K562 (cell line): ENCODE measurements at regions not wholly inside any gene's neighbourhood (a gene's known extent, or its start where the extent isn't known, plus 50 kb on each side); places are given as distances from the start of the nearest gene placed in this dataset.

Experiments
- ARNT ChIP-seq, 2 experiments: fragments of 450-650 bp; IDR thresholded peaks; 2 replicates each; pipeline ENCODE4 v1.6.1; 2016; ENCODE audit warnings: mild to moderate bottlenecking in 1 of 2
- BCOR ChIP-seq: fragments of 450-650 bp; IDR thresholded peaks from 2 replicates; pipeline ENCODE4 v1.6.1; 2016
- CBX1 ChIP-seq: sonication (generic); IDR thresholded peaks from 2 replicates; pipeline ENCODE4 v1.6.1; 2016; ENCODE audit warnings: antibody characterized with exemption, low read depth, mild to moderate bottlenecking
- CTCF ChIP-seq, 3 experiments: IDR thresholded peaks in 2 of 3; conservative IDR thresholded peaks in 1 of 3; 2 replicates each; pipeline ENCODE4 v1.5.1; 2011 to 2012; ENCODE audit warnings: low read length in 3 of 3, mild to moderate bottlenecking in 3 of 3, control low read depth in 2 of 3, improper control_type of control experiment in 1 of 3, inconsistent platforms in 1 of 3, low read depth in 1 of 3, mixed read lengths in 1 of 3, moderate library complexity in 1 of 3; ENCODE audit not compliant: insufficient read depth in 2 of 3
- FOXA1 ChIP-seq: fragments of 450-650 bp; IDR thresholded peaks from 2 replicates; pipeline ENCODE4 v1.6.1; 2016; ENCODE audit warnings: mild to moderate bottlenecking, borderline replicate concordance
- GABPA ChIP-seq: fragments of 200-800 bp; sonication (Bioruptor generic); conservative IDR thresholded peaks from 2 replicates; pipeline ENCODE4 v1.6.1; 2016; ENCODE audit warnings: low read depth, missing genetic modification characterization, missing compliant biosample characterization
- NRF1 ChIP-seq, 2 experiments: fragments of 450-650 bp; IDR thresholded peaks in 1 of 2; conservative IDR thresholded peaks in 1 of 2; 2 replicates each; pipeline ENCODE4 v1.6.1; 2014; ENCODE audit warnings: mild to moderate bottlenecking in 2 of 2
- PHF21A ChIP-seq: fragments of 450-650 bp; IDR thresholded peaks from 2 replicates; pipeline ENCODE4 v1.6.1; 2017; ENCODE audit warnings: low read depth, borderline replicate concordance
- SFPQ ChIP-seq: fragments of 200-400 bp; formaldehyde crosslinking; IDR thresholded peaks from 2 replicates; pipeline ENCODE4 v1.6.1; 2017; ENCODE audit warnings: mild to moderate bottlenecking, low read depth, low read length, moderate library complexity
- SMC3 ChIP-seq: conservative IDR thresholded peaks from 2 replicates; pipeline ENCODE4 v1.6.1; 2011; ENCODE audit warnings: low read depth, low read length, improper control_type of control experiment; ENCODE audit not compliant: insufficient read depth
- SP1 ChIP-seq: sonication (generic); formaldehyde crosslinking; IDR thresholded peaks from 2 replicates; pipeline ENCODE4 v1.8.1; 2022; ENCODE audit warnings: mild to moderate bottlenecking, missing genetic modification reagents
- ZNF639 ChIP-seq, 2 experiments: fragments of 200-800 bp in 1 of 2; sonication (Bioruptor generic) in 1 of 2; sonication (generic) in 1 of 2; formaldehyde crosslinking in 1 of 2; IDR thresholded peaks in 1 of 2; conservative IDR thresholded peaks in 1 of 2; 2 replicates each; pipeline versions ENCODE4 v1.5.0 to v1.6.1; 2016 to 2020; ENCODE audit warnings: missing compliant biosample characterization in 1 of 2, missing genetic modification characterization in 1 of 2, missing genetic modification reagents in 1 of 2
- ZNF655 ChIP-seq: fragments of 250-450 bp; sonication (Bioruptor Pico); IDR thresholded peaks from 2 replicates; pipeline ENCODE4 v1.5.0; 2021

GRCh38 chr11:103644676-103645075 lies 391.8 kb upstream of the DDI1 start:
- TF ChIP-seq CBX1 (no peak), CTCF (IDR thresholded peaks at IDR 0.05 in 2 of 3, conservative IDR thresholded peaks at IDR 0.05 in 1 of 3; ENCODE audit: insufficient read depth in 2 of 3, low read depth in 1 of 3, low read length in 3 of 3) (no peak), SFPQ (no peak), ARNT (IDR thresholded peaks at IDR 0.05) (no peak), SMC3 (no peak), NRF1 (conservative IDR thresholded peaks at IDR 0.05 in 1 of 2, IDR thresholded peaks at IDR 0.05 in 1 of 2) (no peak), ZNF655 (CRISPR knock-in tag) (no peak), FOXA1 (no peak), GABPA (tag) (no peak), BCOR (no peak), PHF21A (no peak), ZNF639 (CRISPR knock-in tag; conservative IDR thresholded peaks at IDR 0.05 in 1 of 2, IDR thresholded peaks at IDR 0.05 in 1 of 2) (no peak), SP1 (CRISPR knock-in tag) (no peak)
